ENCODE measurements at regions not wholly inside any gene's neighbourhood (a gene's known extent, or its start where the extent isn't known, plus 50 kb on each side); places are given as distances from the start of the nearest gene placed in this dataset.

GRCh38 chr10:4120096-4120853 lies 335.3 kb upstream of the KLF6 start:
- Histone ChIP-seq H3K36me3 (no peaks in the 10 kb centered on the region), H3K4me3 (no peak overlapping the region), H3K27me3 (no peaks in the 10 kb centered on the region), H3K27ac (no peak overlapping the region), H3K4me1 (ENCODE audit: insufficient read depth) (no peaks in the 10 kb centered on the region), H3K9me3 (no peaks in the 10 kb centered on the region)
- no peak for DNase-seq
- no peak for TF ChIP-seq CTCF (IDR thresholded peaks at IDR 0.05)
- no peak for TF ChIP-seq EP300 (IDR thresholded peaks at IDR 0.05)
- no peak for TF ChIP-seq POLR2A (IDR thresholded peaks at IDR 0.05)
- intact Hi-C loops (cut with DNase I) = no loop called here
- 75 to 81% (median 78%) methylated on average over 5 of the region's 5 CpGs for WGBS, 3 donors

DNA sequence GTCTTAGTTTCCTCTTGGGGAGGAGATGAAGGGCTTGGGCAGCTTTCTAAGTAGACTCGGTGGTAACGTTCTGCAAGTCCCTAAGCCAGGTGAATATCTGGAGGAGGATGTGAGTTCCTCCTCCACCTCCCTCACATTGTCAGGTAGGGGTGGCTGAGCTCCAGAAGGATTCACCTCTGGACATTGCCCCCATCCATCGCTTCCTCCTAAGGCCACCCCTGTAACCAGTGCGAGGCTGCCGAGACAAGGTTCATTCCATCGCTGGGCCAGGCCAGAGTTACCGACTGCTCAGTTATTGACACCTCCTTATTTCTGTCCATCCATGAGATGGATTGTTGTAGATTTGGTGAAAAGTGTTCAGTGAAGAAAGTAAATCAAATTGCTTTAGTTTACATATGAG lies 334.1 kb upstream of the KLF6 start:
- TF ChIP-seq EP300 (IDR thresholded peaks at IDR 0.05) = no peak
- Histone ChIP-seq H3K4me1 (ENCODE audit: insufficient read depth) (no peaks in the 10 kb centered on the region), H3K27me3 (no peaks in the 10 kb centered on the region), H3K4me3 (no peak overlapping the region), H3K36me3 (no peaks in the 10 kb centered on the region), H3K9me3 (no peaks in the 10 kb centered on the region), H3K27ac (no peak overlapping the region)
- intact Hi-C loops (cut with DNase I) = no loop called here
- 80 to 82% (median 82%) methylated on average over 7 of the region's 7 CpGs for WGBS, 3 donors
- no peak for DNase-seq

DNA sequence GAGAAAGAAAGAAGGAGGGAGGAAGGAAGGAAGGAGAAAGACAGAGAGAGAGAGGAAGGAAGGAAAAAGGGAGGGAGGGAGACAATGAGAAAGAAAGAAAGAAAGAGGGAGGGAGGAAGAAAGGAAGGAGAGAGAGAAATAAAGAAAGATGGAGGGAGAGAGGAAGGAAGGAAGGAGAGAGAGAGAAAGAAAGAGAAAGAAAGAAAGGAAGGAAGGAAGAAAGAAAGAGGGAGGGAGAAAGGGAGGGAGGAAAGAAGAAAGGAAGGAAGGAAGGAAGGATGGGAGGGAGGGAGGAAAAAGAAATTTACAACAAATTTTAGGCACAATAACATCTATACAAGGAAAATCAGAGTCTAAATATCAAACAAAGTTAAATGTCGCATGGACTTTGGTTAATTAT lies 332.6 kb upstream of the KLF6 start:
- WGBS, 3 donors = 96 to 100% (median 98%) methylated on average over 1 of the region's 1 CpG
- no peak for TF ChIP-seq POLR2A (IDR thresholded peaks at IDR 0.05)
- TF ChIP-seq CTCF (IDR thresholded peaks at IDR 0.05) = no peak
- no peak for TF ChIP-seq EP300 (IDR thresholded peaks at IDR 0.05)
- no peaks in the 10 kb centered on the region for H3K36me3 ChIP-seq
- H3K4me1 ChIP-seq (ENCODE audit: insufficient read depth) = no peaks in the 10 kb centered on the region
- H3K27ac ChIP-seq = no peak overlapping the region
- intact Hi-C loops (cut with DNase I) = no loop called here
- H3K4me3 ChIP-seq = no peak overlapping the region
- no peaks in the 10 kb centered on the region for H3K9me3 ChIP-seq
- no peaks in the 10 kb centered on the region for H3K27me3 ChIP-seq
- no peak for DNase-seq

DNA sequence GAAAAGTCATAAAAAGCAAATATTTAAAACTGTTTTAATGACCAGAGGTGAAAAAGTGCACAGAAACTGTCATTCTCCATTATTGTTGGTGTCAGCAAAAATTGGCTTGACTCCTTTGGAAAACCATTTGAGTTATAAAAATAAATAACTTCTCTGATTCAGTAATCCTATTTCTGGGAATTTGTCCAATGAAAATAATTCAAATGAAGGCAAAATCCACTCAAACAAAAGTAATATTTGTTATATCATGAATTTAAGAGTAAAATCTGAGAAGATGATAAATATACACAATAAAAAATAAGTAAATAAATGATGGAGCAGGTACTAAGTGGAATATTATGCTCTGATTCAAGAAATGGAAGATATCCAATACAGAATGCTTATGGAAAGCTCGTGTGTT lies 326.6 kb upstream of the KLF6 start:
- intact Hi-C loops (cut with DNase I) = no loop called here
- Histone ChIP-seq H3K4me1 (ENCODE audit: insufficient read depth) (no peaks in the 10 kb centered on the region), H3K9me3 (no peaks in the 10 kb centered on the region), H3K4me3 (no peak overlapping the region), H3K27ac (no peak overlapping the region), H3K36me3 (no peaks in the 10 kb centered on the region), H3K27me3 (no peaks in the 10 kb centered on the region)
- no peak for DNase-seq
- TF ChIP-seq CTCF (IDR thresholded peaks at IDR 0.05) (no peak), POLR2A (IDR thresholded peaks at IDR 0.05) (no peak), EP300 (IDR thresholded peaks at IDR 0.05) (no peak)
- 33 to 48% (median 43%) methylated on average over 1 of the region's 1 CpG for WGBS, 3 donors

GRCh38 chr10:4109469-4109868 lies 324.5 kb upstream of the KLF6 start:
- no peak overlapping the region for H3K27ac ChIP-seq
- no peak for DNase-seq
- no peaks in the 10 kb centered on the region for H3K4me1 ChIP-seq (ENCODE audit: insufficient read depth)
- 92 to 94% (median 92%) methylated on average over 3 of the region's 3 CpGs for WGBS, 3 donors
- no peaks in the 10 kb centered on the region for H3K27me3 ChIP-seq
- TF ChIP-seq POLR2A (IDR thresholded peaks at IDR 0.05) (no peak), EP300 (IDR thresholded peaks at IDR 0.05) (no peak), CTCF (IDR thresholded peaks at IDR 0.05) (no peak)
- intact Hi-C loops (cut with DNase I) = no loop called here
- H3K9me3 ChIP-seq = no peaks in the 10 kb centered on the region
- H3K36me3 ChIP-seq = no peaks in the 10 kb centered on the region
- no peak overlapping the region for H3K4me3 ChIP-seq
